ENCODE measurements at regions not wholly inside any gene's neighbourhood (a gene's known extent, or its start where the extent isn't known, plus 50 kb on each side); places are given as distances from the start of the nearest gene placed in this dataset.

DNA sequence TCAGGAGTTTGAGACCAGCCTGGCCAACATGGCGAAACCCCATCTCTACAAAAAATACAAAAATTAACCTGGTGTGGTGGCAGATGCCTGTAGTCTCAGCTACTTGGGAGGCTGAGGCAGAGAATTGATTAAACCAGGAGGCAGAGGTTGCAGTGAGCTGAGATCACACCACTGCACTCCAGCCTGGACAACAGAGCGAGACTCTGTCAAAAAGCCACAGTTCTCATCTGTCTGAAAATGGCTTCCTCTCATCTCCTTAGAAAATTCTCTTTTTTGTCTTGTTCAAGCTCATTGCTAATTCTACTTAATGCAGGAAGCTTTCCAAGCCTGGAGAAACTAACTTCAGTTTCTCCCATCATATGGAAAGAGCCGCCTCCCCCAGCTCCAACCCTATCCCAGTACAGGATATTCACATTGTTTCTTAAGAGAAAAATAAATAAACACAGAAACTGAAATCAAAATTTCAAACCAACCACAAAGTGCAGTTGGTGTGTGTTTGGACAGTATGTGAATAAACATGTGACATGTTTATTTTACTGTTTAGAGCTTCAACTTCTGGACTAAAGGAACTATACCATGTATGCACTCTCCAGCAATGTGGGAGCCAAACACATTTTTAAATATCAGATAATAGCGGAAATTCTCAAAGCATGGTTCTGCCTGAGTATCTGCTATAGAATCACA is 55.0 kb upstream of the GAB1 start:
- TF ChIP-seq, protein P1, sequence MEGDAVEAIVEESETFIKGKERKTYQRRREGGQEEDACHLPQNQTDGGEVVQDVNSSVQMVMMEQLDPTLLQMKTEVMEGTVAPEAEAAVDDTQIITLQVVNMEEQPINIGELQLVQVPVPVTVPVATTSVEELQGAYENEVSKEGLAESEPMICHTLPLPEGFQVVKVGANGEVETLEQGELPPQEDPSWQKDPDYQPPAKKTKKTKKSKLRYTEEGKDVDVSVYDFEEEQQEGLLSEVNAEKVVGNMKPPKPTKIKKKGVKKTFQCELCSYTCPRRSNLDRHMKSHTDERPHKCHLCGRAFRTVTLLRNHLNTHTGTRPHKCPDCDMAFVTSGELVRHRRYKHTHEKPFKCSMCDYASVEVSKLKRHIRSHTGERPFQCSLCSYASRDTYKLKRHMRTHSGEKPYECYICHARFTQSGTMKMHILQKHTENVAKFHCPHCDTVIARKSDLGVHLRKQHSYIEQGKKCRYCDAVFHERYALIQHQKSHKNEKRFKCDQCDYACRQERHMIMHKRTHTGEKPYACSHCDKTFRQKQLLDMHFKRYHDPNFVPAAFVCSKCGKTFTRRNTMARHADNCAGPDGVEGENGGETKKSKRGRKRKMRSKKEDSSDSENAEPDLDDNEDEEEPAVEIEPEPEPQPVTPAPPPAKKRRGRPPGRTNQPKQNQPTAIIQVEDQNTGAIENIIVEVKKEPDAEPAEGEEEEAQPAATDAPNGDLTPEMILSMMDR (IDR thresholded peaks at IDR 0.05): no peak
- TF ChIP-seq POLR2A (IDR thresholded peaks at IDR 0.05): no peak
